ENCODE measurements at regions not wholly inside any gene's neighbourhood (a gene's known extent, or its start where the extent isn't known, plus 50 kb on each side); places are given as distances from the start of the nearest gene placed in this dataset.
A peak's percentile ranks its signal among the peaks of the same experiment; 100 is the strongest.

DNA sequence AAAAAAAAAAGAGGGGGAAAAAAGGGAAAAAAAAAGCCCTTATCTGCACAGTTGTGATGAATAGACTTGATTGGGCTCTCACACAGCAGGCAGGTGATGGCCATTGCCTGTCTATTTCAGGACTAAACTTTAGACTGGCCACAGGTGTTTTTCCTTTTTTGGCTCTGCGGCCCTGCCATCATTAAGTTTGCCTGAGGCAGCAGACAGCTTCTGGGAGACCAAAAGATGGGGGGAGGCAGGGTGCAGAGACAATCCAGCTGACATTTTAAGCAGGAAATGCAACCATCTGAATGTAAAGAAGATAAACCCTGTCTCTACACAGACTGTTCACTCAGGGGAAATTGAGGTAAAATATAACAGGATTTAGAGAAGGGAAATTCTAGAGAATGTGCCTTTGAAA lies 295.0 kb upstream of the KCNH8 start:
- CTCF ChIA-PET, result no interaction called here
- DNase-seq (no peak), ATAC-seq (no peak)
- Mint-ChIP-seq H3K9me3 (ENCODE audit: low read depth) (no peaks in the 10 kb centered on the region), H3K27me3 (peaks cover 7% of the 10 kb centered on the region), H3K27ac (no peak overlapping the region), H3K4me1 (no peaks in the 10 kb centered on the region), H3K4me3 (no peak overlapping the region), H3K36me3 (no peaks in the 10 kb centered on the region)

DNA sequence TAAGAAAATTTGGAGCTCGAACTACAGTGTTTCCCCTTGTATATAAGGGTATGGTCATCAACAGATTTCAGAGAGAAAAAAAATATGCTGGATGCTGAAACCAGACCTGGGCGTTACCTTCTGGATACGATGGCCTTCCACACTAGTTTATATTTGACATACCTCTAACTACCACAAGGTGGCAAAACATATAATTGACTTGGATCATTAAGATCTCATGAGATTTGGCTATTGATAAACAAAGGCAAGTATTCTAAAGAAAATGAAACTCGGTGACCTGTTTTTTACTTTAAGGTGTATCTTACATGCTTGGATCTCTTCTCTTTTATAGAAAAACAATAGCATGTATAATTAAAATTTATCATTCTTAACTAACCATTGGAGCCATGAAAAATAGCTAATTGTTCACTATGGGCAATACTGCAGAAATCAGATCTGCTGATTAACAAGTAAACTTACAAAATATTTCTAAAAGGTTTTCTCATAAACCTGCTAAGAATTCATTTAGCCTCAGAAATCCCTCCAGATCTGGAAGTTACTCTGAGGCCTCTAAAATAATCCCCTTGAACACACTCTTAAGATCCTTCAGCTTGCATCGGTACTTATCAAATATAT lies 300.6 kb upstream of the KCNH8 start:
- H3K4me1 Mint-ChIP-seq, result no peaks in the 10 kb centered on the region
- ATAC-seq (no peak), DNase-seq (no peak)
- H3K27me3 Mint-ChIP-seq, result no peaks in the 10 kb centered on the region
- no peak overlapping the region for H3K4me3 Mint-ChIP-seq
- no peaks in the 10 kb centered on the region for H3K36me3 Mint-ChIP-seq
- H3K27ac Mint-ChIP-seq, result no peak overlapping the region
- no peaks in the 10 kb centered on the region for H3K9me3 Mint-ChIP-seq (ENCODE audit: low read depth)
- CTCF ChIA-PET, result interaction anchor here (0.7 to 1.5 kb wide), 4 partner anchors 9 to 141 kb away, joined by 3 to 4 read pairs (median 4); no protein-coding TSS in a partner anchor

DNA sequence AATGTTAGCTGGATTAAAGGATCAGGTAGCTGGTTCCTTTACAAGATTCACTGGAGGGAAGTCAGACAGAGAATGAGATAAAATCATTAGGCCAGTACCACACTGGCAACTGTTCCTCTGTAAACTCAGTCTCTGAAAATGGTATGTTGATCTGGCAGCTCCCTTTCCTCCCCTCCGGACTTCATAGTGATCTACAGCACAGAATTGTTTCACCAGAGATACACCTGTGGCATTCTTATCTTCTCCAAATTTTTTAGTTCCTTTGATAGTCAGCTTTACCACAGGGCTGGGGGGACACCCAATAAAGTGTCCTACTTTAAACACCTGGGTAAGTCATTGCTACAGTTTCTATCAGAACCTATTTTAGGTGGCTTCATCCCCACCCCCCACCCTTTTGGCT lies 304.3 kb upstream of the KCNH8 start:
- Mint-ChIP-seq H3K9me3 (ENCODE audit: low read depth) (no peaks in the 10 kb centered on the region), H3K27me3 (no peaks in the 10 kb centered on the region), H3K4me1 (no peaks in the 10 kb centered on the region), H3K27ac (no peak overlapping the region), H3K4me3 (no peak overlapping the region), H3K36me3 (no peaks in the 10 kb centered on the region)
- no peak for ATAC-seq
- CTCF ChIA-PET, result interaction anchor here (1.1 kb wide), 1 partner anchor 31 kb away, joined by 3 read pairs; no protein-coding TSS in a partner anchor
- DNase-seq, result no peak

DNA sequence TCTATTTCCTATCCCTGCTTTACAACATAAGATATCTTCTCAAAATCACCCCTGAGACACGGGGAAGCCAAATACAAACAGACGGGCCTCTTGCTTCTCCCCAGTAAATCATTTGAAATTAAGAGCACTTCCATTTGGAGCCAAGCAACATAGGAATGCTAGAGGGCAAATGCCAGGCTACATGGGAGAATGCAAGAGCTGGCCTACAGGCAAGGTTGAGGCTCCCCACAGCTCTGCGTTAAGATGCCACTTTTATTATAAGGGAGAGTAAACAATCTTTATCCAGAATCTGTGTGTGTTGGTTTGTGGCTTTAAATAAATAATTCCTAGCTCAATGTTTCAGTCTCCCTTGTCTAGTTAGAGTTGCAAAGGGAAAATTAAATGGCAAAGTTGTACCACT lies 305.1 kb upstream of the KCNH8 start:
- H3K4me3 Mint-ChIP-seq, result no peak overlapping the region
- no peaks in the 10 kb centered on the region for H3K27me3 Mint-ChIP-seq
- CTCF ChIA-PET, result interaction anchor here (1.1 kb wide), 1 partner anchor 32 kb away, joined by 3 read pairs; no protein-coding TSS in a partner anchor
- H3K4me1 Mint-ChIP-seq, result no peaks in the 10 kb centered on the region
- ATAC-seq (no peak), DNase-seq (no peak)
- H3K36me3 Mint-ChIP-seq, result no peaks in the 10 kb centered on the region
- no peak overlapping the region for H3K27ac Mint-ChIP-seq
- H3K9me3 Mint-ChIP-seq (ENCODE audit: low read depth), result no peaks in the 10 kb centered on the region

DNA sequence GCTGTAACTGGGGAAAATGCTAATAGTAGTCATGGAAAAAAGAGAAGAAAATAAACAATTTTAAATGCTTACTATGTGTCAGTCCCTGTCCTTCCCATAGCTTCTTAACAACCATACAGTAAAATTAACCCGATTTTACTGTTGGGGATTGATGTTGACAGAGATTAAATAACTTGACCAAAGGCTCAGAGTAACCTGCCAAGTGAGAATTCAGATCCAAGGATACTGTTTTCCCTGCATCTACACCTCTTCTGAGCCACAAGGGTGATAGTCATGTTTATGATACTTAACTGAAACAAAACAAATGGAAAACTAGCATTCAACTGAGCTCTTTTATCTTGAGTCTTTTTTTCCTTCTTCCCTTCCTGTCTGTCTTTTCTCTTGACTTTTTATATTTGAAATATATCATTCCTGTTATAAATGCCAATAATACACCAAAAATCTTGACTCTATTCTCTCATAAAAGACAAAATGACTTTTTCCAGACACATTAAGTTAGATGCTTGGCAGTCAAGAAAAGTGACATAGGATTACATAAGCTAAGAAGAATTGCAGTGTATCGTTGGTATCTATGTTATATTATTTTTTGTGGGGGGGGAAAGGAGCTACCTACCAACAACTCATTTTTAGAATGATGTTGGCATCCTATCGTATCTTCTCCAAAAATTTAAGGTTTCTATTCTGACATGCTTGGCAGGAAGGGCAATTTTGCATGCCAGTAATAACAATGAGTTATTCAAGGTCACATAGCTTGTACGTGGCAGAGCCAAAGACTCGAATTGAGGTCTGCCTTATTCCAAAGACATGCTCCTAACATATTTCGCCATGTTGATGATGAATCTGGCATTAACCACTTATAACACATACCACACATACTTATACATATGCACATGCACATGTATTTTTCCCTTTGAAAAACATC lies 306.6 kb upstream of the KCNH8 start:
- no peak for ATAC-seq
- CTCF ChIA-PET, result interaction anchor here (0.9 kb wide), 1 partner anchor 10 kb away, joined by 3 read pairs; no protein-coding TSS in a partner anchor
- Mint-ChIP-seq H3K36me3 (no peaks in the 10 kb centered on the region), H3K4me1 (peaks cover 3% of the 10 kb centered on the region), H3K27me3 (no peaks in the 10 kb centered on the region), H3K27ac (no peak overlapping the region), H3K4me3 (no peak overlapping the region), H3K9me3 (ENCODE audit: low read depth) (no peaks in the 10 kb centered on the region)
- no peak for DNase-seq

DNA sequence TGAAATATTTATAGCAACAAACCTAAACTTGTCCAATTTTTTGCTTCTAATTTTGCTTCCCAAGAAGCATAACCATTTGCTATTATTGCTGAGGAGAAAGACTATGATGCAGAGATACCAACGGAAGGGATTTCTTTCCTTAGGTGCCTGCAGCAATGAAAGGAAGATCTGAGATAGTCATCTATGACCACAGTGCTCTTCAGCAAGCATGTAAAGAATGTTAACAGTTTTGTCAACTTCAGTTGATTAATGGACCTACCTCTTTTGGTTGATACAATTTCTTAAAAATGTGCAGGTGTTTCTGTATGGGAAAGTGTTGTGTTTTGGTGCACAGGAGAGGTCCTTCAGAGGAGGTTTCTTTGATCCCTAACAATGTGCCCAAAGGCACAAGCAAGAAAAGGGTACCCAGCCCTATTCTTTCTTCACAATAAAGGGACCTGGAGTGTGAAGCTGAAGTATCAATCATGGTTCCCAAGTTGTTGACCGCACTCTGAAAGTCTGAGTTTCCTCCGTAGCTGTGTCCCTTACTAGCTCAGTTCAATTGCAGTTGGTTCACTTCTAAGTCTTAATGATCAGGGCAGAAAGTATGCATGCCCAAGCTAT lies 307.7 kb upstream of the KCNH8 start:
- H3K4me1 Mint-ChIP-seq, result peaks cover 4% of the 10 kb centered on the region
- CTCF ChIA-PET, result interaction anchor here (0.9 kb wide), 1 partner anchor 9 kb away, joined by 3 read pairs; no protein-coding TSS in a partner anchor
- H3K36me3 Mint-ChIP-seq, result no peaks in the 10 kb centered on the region
- no peak overlapping the region for H3K27ac Mint-ChIP-seq
- H3K4me3 Mint-ChIP-seq, result no peak overlapping the region
- H3K9me3 Mint-ChIP-seq (ENCODE audit: low read depth), result no peaks in the 10 kb centered on the region
- no peak for ATAC-seq
- DNase-seq, result no peak
- H3K27me3 Mint-ChIP-seq, result no peaks in the 10 kb centered on the region

DNA sequence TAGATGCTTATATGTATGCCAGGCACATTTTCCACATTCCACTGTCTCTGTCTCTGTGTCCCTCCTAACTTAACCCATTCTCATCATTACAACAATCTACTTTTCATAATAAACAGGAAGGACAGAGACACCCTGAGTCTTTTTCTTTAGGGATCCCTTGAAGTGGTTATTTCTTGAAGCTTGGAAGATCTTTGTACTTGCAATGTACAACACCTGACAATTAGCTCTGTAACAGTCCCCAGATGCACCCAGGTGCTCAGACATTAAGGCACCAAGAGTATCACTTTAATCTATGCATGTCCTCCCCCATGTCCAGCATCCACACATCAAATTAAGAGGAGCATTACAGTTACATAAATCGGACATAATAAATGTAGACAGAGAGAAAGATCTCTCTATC lies 309.6 kb upstream of the KCNH8 start:
- Mint-ChIP-seq H3K4me3 (no peak overlapping the region), H3K27me3 (no peaks in the 10 kb centered on the region), H3K4me1 (peaks cover 4% of the 10 kb centered on the region), H3K27ac (no peak overlapping the region), H3K9me3 (ENCODE audit: low read depth) (no peaks in the 10 kb centered on the region), H3K36me3 (no peaks in the 10 kb centered on the region)
- no peak for DNase-seq
- no peak for ATAC-seq
- CTCF ChIA-PET, result interaction anchor here (0.7 kb wide), 1 partner anchor 10 kb away, joined by 3 read pairs; no protein-coding TSS in a partner anchor

DNA sequence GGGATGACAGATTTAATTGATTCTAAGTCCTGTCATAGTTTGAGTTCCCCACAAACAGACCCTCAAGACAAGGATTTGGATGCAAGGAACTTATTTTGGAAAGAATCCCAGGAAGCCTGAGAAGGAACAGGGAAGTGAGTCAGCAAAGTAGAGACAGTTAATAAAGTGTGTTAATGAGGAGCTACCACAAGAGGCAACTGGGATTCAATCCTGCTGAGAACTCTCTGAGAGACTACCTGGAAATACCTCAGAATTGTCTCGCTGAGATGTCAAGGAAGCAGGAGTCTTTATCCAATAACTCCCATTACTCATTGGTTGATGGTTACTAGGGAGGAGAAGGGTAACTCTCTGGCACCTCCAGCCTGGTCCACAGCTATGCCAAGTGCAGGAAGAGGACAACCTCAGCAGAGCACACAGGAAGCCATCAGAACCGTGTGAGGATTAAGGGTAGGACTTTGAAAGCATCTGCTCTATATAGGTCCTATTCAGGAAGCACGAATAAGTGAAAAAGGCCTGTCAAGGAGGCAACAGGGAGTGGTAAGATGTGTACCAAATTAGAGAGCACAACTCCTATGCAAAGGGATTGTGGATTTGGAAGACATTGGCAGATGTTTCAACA lies 311.1 kb upstream of the KCNH8 start:
- Mint-ChIP-seq H3K4me3 (no peak overlapping the region), H3K27me3 (no peaks in the 10 kb centered on the region), H3K27ac (no peak overlapping the region), H3K4me1 (peaks cover 4% of the 10 kb centered on the region), H3K9me3 (ENCODE audit: low read depth) (no peaks in the 10 kb centered on the region), H3K36me3 (no peaks in the 10 kb centered on the region)
- DNase-seq (no peak), ATAC-seq (no peak)
- CTCF ChIA-PET, result interaction anchor here (0.9 kb wide), 1 partner anchor 11 kb away, joined by 4 read pairs; no protein-coding TSS in a partner anchor

DNA sequence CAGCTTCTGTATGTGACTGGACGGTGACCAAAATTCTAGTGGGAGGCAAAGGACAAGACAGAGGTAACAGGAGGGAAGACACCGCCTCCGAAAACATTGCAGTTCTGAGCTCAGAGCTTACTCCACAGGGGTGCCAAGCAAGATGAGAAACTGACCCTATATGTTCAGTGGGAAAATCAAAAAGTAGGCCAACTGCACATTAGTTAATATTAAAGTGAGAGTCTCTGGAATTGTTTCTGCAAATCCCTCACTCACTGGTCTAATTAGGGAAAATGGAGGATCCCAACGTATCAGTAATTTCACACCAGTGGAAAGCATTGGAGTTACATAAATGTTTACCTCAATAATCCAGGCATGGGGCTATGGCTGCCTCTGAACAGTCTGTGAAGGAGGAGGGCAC lies 313.3 kb upstream of the KCNH8 start:
- no peak overlapping the region for H3K4me3 Mint-ChIP-seq
- no peaks in the 10 kb centered on the region for H3K9me3 Mint-ChIP-seq (ENCODE audit: low read depth)
- H3K36me3 Mint-ChIP-seq, result no peaks in the 10 kb centered on the region
- ATAC-seq, result no peak
- CTCF ChIA-PET, result no interaction called here
- DNase-seq, result no peak
- H3K27ac Mint-ChIP-seq, result no peak overlapping the region
- peaks cover 6% of the 10 kb centered on the region for H3K4me1 Mint-ChIP-seq
- no peaks in the 10 kb centered on the region for H3K27me3 Mint-ChIP-seq

DNA sequence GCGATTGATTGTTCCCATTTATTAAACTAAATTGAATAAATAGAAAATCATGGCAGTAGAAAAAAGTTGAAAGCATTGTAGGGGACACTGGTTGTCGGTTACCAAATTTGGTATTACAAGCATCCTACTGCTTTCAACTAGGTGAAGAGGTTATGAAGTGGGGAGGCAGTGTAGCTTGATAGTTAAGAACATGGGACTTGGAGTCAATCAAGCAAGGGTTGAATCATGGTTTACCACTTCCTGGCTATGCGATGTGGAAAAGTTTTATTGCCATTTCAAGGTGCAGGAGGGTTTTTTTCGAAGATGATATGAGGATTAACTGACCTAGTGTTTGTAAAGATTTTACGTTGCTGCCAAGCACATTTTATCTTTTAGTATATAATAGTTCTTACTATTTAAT lies 318.2 kb upstream of the KCNH8 start:
- no peaks in the 10 kb centered on the region for H3K27me3 Mint-ChIP-seq
- no peak for ATAC-seq
- H3K4me1 Mint-ChIP-seq, result peaks cover 8% of the 10 kb centered on the region
- CTCF ChIA-PET, result no interaction called here
- H3K9me3 Mint-ChIP-seq (ENCODE audit: low read depth), result no peaks in the 10 kb centered on the region
- H3K36me3 Mint-ChIP-seq, result no peaks in the 10 kb centered on the region
- DNase-seq, result no peak
- H3K27ac Mint-ChIP-seq, result no peak overlapping the region
- H3K4me3 Mint-ChIP-seq, result no peak overlapping the region

DNA sequence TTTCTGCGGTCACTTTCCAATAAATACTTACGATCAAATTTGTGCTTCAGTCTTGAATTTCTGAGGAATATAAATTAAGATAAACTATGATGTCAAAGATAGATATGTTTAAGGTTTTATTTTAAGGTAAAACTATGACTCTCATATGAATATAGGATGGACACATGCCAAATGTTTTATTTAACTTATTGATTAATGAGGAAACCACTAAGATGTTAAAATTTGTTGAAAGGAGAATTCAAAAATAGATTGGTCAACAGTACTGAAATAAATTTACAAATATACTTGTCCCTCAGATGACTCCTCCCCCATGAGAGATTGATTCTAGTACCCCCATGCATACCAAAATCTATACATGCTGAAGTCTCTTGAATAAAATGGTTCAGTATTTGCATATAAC lies 319.7 kb upstream of the KCNH8 start:
- H3K27me3 Mint-ChIP-seq, result no peaks in the 10 kb centered on the region

DNA sequence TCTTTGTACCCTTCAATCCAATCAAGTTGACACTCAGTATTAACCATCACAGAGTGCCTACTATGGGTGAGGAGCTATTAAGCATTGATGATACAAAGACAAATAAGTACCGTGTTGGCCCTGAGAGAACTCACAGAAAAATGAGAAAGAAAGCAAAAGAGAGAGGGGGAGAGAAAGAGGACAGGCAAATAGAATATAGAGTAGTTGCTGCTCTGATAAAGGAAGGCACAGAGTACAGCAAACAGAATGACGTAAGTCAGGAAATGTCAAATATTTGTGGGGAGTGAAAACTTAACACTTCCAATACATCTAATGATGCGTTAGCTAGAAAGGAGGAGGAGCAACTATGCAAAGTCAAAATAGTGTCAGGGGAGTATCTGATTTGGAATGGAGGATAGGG lies 320.6 kb upstream of the KCNH8 start:
- CTCF ChIA-PET, result interaction anchor here (1.8 kb wide), 1 partner anchor 37 kb away, joined by 5 read pairs; no protein-coding TSS in a partner anchor
- Mint-ChIP-seq H3K9me3 (ENCODE audit: low read depth) (no peaks in the 10 kb centered on the region), H3K27ac (no peak overlapping the region), H3K36me3 (no peaks in the 10 kb centered on the region), H3K4me1 (peaks cover 8% of the 10 kb centered on the region), H3K4me3 (no peak overlapping the region), H3K27me3 (no peaks in the 10 kb centered on the region)
- ATAC-seq, result peak; percentile 27
- DNase-seq, result no peak

More for the DNA sequence above, 319.7 kb upstream of the KCNH8 start:
- CTCF ChIA-PET, result interaction anchor here (1.8 kb wide), 1 partner anchor 38 kb away, joined by 5 read pairs; no protein-coding TSS in a partner anchor
- no peak overlapping the region for H3K4me3 Mint-ChIP-seq
- H3K4me1 Mint-ChIP-seq, result peaks cover 8% of the 10 kb centered on the region
- DNase-seq, result no peak
- no peaks in the 10 kb centered on the region for H3K9me3 Mint-ChIP-seq (ENCODE audit: low read depth)
- H3K27ac Mint-ChIP-seq, result no peak overlapping the region
- H3K36me3 Mint-ChIP-seq, result no peaks in the 10 kb centered on the region
- no peak for ATAC-seq

DNA sequence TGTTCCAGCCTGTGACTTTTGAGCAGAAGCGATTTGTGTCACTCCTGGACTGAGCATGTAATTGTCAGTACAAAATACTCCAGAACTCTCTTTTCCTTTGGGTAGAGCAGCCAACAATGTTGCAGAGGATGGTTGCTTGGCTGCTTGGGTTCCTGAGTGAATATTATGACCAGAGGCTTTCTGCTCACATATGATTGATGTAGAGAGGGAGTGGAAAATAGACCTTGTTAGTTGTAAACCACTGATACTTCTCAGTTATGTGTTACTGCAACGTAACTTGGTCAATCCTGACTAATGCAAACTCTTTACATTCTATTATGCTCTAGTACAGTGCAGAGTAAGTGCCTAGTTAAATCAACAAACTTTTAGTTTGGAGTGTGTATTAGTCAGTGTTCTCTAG lies 322.6 kb upstream of the KCNH8 start:
- Mint-ChIP-seq H3K4me3 (no peak overlapping the region), H3K27ac (no peak overlapping the region), H3K36me3 (no peaks in the 10 kb centered on the region), H3K9me3 (ENCODE audit: low read depth) (no peaks in the 10 kb centered on the region), H3K27me3 (peaks cover 9% of the 10 kb centered on the region), H3K4me1 (peaks cover 8% of the 10 kb centered on the region)
- CTCF ChIA-PET, result no interaction called here
- peak; percentile 54 for ATAC-seq
- DNase-seq, result no peak
